ENCODE measurements at regions not wholly inside any gene's neighbourhood (a gene's known extent, or its start where the extent isn't known, plus 50 kb on each side); places are given as distances from the start of the nearest gene placed in this dataset.

DNA sequence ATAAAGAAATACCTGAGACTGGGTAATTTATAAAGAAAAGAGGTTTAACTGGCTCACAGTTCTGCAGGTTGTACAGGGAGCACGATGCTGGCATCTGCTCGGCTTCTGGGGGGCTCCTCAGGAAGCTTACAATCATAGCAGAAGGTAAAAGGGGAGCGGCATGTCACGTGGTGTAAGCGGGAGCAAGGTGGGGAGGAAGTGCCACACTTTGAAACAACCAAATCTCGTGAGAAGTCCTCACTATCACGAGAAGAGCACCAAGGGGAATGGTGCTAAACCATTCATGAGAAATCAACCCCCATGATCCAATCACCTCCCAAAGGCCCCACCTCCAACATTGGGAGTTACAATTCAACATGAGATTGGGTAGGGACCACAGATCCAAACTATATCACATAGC, 67.7 kb downstream of the AKR1B1 start:
- 17% methylated on average over 7 of the region's 7 CpGs for WGBS (ENCODE audit: low lambda C conversion rate)

More for the DNA sequence above, 67.7 kb downstream of the AKR1B1 start:
- DNase-seq (ENCODE audit: low spot score) = no peak
- Histone ChIP-seq H3K36me3 (replicated peaks in 1 of 2; ENCODE audit: control insufficient read depth in 1 of 2, insufficient read depth in 2 of 2, low read length in 2 of 2) (no peaks in the 10 kb centered on the region), H3K27me3 (ENCODE audit: control insufficient read depth in 1 of 2, insufficient read depth in 2 of 2, low read length in 2 of 2) (peaks cover 0 to 4% of the 10 kb centered on the region in 2 experiments; a peak in 1 of 5 replicates), H3K9ac (ENCODE audit: insufficient read depth, low read depth, low read length) (no peak overlapping the region), H3K4me2 (ENCODE audit: low read depth, low read length) (no peak overlapping the region), H3K79me2 (ENCODE audit: insufficient read depth, low read length) (no peaks in the 10 kb centered on the region), H2AFZ (ENCODE audit: low read length) (no peak overlapping the region), H3K4me3 (replicated peaks in 1 of 3; ENCODE audit: insufficient read depth in 1 of 3, low read depth in 2 of 3, low read length in 3 of 3) (no peak overlapping the region), H3K9me3 (ENCODE audit: low read length) (no peaks in the 10 kb centered on the region), H3K4me1 (ENCODE audit: insufficient read depth, low read length) (no peaks in the 10 kb centered on the region), H4K20me1 (ENCODE audit: insufficient read depth, low read length) (no peaks in the 10 kb centered on the region), H3K27ac (ENCODE audit: extremely low read length, insufficient read depth, low read length) (no peak overlapping the region)
- FAIRE-seq = no peak
- no peak for ATAC-seq
- in situ Hi-C loops (cut with HindIII; ENCODE audit: extremely low pct_ligation_motif_present, low pct_unique_long_range_greater_than_20kb) = no loop called here
- ChIA-PET POLR2A (no interaction called here), CTCF (ENCODE audit: low intra/inter-chr PET ratio, low total read pairs) (no interaction called here)
- BruUV-seq (replicated peaks) = no TSS peak
- no peak for TF ChIP-seq ZC3H13 (CRISPR knock-in tag; IDR thresholded peaks at IDR 0.05)
- TF ChIP-seq ZNF143 (CRISPR knock-in tag; IDR thresholded peaks at IDR 0.05) = no peak
- TF ChIP-seq ISL2 (CRISPR knock-in tag; IDR thresholded peaks at IDR 0.05) = no peak
- TF ChIP-seq FIP1L1 (IDR thresholded peaks at IDR 0.05; ENCODE audit: borderline replicate concordance, insufficient read depth, low read depth, low read length) = no peak
- no peak for TF ChIP-seq ZNF577 (CRISPR knock-in tag; IDR thresholded peaks at IDR 0.05; ENCODE audit: borderline replicate concordance, low read depth)
- TF ChIP-seq SALL1 (CRISPR knock-in tag; IDR thresholded peaks at IDR 0.05) = no peak
- TF ChIP-seq, protein P1, sequence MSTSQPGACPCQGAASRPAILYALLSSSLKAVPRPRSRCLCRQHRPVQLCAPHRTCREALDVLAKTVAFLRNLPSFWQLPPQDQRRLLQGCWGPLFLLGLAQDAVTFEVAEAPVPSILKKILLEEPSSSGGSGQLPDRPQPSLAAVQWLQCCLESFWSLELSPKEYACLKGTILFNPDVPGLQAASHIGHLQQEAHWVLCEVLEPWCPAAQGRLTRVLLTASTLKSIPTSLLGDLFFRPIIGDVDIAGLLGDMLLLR (CRISPR knock-in tag; IDR thresholded peaks at IDR 0.05) = no peak
- no peak for TF ChIP-seq AHDC1 (CRISPR knock-in tag; IDR thresholded peaks at IDR 0.05; ENCODE audit: borderline replicate concordance)
- TF ChIP-seq, protein P2, sequence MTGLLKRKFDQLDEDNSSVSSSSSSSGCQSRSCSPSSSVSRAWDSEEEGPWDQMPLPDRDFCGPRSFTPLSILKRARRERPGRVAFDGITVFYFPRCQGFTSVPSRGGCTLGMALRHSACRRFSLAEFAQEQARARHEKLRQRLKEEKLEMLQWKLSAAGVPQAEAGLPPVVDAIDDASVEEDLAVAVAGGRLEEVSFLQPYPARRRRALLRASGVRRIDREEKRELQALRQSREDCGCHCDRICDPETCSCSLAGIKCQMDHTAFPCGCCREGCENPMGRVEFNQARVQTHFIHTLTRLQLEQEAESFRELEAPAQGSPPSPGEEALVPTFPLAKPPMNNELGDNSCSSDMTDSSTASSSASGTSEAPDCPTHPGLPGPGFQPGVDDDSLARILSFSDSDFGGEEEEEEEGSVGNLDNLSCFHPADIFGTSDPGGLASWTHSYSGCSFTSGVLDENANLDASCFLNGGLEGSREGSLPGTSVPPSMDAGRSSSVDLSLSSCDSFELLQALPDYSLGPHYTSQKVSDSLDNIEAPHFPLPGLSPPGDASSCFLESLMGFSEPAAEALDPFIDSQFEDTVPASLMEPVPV (CRISPR knock-in tag; IDR thresholded peaks at IDR 0.05) = no peak
- TF ChIP-seq ZEB1 (IDR thresholded peaks at IDR 0.05; ENCODE audit: insufficient replicate concordance, low read depth) = no peak
- no peak for TF ChIP-seq ARNT2 (CRISPR knock-in tag; IDR thresholded peaks at IDR 0.05; ENCODE audit: low read depth)
- no peak for TF ChIP-seq SPEN (CRISPR knock-in tag; IDR thresholded peaks at IDR 0.05; ENCODE audit: low read depth)
- no peak for TF ChIP-seq NFKB2 (CRISPR knock-in tag; IDR thresholded peaks at IDR 0.05; ENCODE audit: borderline replicate concordance)
- TF ChIP-seq TP53 (CRISPR knock-in tag; conservative IDR thresholded peaks at IDR 0.05) = no peak
- intact Hi-C loops (cut with micrococcal nuclease; ENCODE audit: unreplicated experiment) = no loop called here
